ENCODE measurements at regions not wholly inside any gene's neighbourhood (a gene's known extent, or its start where the extent isn't known, plus 50 kb on each side); places are given as distances from the start of the nearest gene placed in this dataset.

DNA sequence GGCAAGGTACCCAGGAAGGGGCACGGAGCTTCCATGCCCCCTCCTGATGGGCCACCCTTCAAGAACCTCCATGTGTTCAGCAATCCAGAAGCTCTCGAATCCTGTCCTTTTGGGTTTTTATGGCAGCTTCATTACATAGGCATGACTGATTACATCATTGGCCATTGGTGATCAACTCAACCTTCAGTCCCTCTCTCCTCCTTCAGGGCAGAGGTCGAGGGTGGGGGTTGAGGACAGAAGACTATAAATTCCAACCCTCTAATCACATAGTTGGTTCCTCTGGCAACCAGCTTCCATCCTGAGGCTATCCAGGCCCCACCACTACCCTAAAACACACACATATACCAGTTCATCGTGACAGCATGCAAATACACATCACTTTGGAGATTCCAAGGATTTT lies 135.7 kb downstream of the ZNF281 start:
- no peaks in the 10 kb centered on the region for H4K20me1 ChIP-seq (ENCODE audit: insufficient read depth)
- H3K9me3 ChIP-seq (ENCODE audit: low read length), result no peaks in the 10 kb centered on the region
- H3K4me3 ChIP-seq (ENCODE audit: low read length), result no peak overlapping the region
- no peaks in the 10 kb centered on the region for H3K36me3 ChIP-seq (ENCODE audit: insufficient read depth, low read length)
- no peaks in the 10 kb centered on the region for H3K9me2 ChIP-seq (ENCODE audit: insufficient read depth, low read length)
- no peak overlapping the region for H3K27ac ChIP-seq (ENCODE audit: low read length)
- TF ChIP-seq, protein P1, sequence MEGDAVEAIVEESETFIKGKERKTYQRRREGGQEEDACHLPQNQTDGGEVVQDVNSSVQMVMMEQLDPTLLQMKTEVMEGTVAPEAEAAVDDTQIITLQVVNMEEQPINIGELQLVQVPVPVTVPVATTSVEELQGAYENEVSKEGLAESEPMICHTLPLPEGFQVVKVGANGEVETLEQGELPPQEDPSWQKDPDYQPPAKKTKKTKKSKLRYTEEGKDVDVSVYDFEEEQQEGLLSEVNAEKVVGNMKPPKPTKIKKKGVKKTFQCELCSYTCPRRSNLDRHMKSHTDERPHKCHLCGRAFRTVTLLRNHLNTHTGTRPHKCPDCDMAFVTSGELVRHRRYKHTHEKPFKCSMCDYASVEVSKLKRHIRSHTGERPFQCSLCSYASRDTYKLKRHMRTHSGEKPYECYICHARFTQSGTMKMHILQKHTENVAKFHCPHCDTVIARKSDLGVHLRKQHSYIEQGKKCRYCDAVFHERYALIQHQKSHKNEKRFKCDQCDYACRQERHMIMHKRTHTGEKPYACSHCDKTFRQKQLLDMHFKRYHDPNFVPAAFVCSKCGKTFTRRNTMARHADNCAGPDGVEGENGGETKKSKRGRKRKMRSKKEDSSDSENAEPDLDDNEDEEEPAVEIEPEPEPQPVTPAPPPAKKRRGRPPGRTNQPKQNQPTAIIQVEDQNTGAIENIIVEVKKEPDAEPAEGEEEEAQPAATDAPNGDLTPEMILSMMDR (IDR thresholded peaks at IDR 0.05; ENCODE audit: poor library complexity, severe bottlenecking), result no peak
- no peak overlapping the region for H3K9ac ChIP-seq (ENCODE audit: low read length)
- H3K79me2 ChIP-seq (replicated peaks; ENCODE audit: insufficient read depth, low read length), result no peaks in the 10 kb centered on the region
- H3F3A ChIP-seq (ENCODE audit: insufficient read depth, low read length, poor library complexity, severe bottlenecking), result no peaks in the 10 kb centered on the region
- no peaks in the 10 kb centered on the region for H3K27me3 ChIP-seq (ENCODE audit: insufficient read depth, low read depth, low read length)
- H2AFZ ChIP-seq (ENCODE audit: low read depth, low read length), result no peak overlapping the region
- H3K4me2 ChIP-seq (ENCODE audit: low read length), result no peak overlapping the region

DNA sequence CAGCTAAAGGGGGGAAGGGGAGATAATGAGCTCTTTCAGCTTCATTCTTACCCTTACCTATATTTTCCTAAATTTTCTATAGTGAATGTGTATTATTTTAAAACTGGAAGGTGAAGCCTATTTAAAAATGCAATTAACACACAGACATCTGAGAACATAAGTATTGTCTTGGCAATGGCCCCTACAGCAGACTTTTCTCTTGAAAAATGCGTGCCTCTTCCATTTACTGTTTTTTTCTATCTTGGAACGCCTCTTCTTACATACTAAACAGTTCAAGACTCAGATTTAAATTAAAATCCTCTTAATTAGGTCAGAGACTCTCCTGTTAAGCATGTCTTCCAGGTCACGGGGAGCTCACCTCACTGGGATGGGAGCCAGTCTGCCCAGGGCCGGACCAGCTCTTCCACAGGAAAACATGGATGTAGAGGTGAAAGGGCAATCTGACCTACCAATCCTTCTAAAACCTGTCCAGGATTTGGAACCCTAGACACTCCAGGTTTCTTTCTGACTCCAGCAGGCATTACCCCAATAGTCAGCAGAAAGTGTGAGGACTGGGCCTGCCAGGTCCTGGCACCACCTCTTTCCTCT lies 137.3 kb downstream of the ZNF281 start:
- Histone ChIP-seq H3F3A (ENCODE audit: insufficient read depth, low read length, poor library complexity, severe bottlenecking) (no peaks in the 10 kb centered on the region), H3K9me3 (ENCODE audit: low read length) (no peaks in the 10 kb centered on the region), H3K9ac (ENCODE audit: low read length) (no peak overlapping the region), H3K4me2 (ENCODE audit: low read length) (no peak overlapping the region), H3K9me2 (ENCODE audit: insufficient read depth, low read length) (no peaks in the 10 kb centered on the region), H3K4me3 (ENCODE audit: low read length) (no peak overlapping the region), H3K27ac (ENCODE audit: low read length) (no peak overlapping the region), H3K36me3 (ENCODE audit: insufficient read depth, low read length) (no peaks in the 10 kb centered on the region), H3K79me2 (replicated peaks; ENCODE audit: insufficient read depth, low read length) (no peaks in the 10 kb centered on the region), H4K20me1 (ENCODE audit: insufficient read depth) (no peaks in the 10 kb centered on the region), H2AFZ (ENCODE audit: low read depth, low read length) (no peak overlapping the region), H3K27me3 (ENCODE audit: insufficient read depth, low read depth, low read length) (no peaks in the 10 kb centered on the region)
- TF ChIP-seq RAD21 (conservative IDR thresholded peaks at IDR 0.05), result no peak
- TF ChIP-seq, protein P1 (IDR thresholded peaks at IDR 0.05; ENCODE audit: poor library complexity, severe bottlenecking), result no peak
- TF ChIP-seq MXI1 (conservative IDR thresholded peaks at IDR 0.05; ENCODE audit: poor library complexity, severe bottlenecking), result no peak
- TF ChIP-seq TAF1 (IDR thresholded peaks at IDR 0.05; ENCODE audit: low read depth), result no peak
- no peak for TF ChIP-seq POLR2AphosphoS5 (IDR thresholded peaks at IDR 0.05)
- TF ChIP-seq, protein P2, sequence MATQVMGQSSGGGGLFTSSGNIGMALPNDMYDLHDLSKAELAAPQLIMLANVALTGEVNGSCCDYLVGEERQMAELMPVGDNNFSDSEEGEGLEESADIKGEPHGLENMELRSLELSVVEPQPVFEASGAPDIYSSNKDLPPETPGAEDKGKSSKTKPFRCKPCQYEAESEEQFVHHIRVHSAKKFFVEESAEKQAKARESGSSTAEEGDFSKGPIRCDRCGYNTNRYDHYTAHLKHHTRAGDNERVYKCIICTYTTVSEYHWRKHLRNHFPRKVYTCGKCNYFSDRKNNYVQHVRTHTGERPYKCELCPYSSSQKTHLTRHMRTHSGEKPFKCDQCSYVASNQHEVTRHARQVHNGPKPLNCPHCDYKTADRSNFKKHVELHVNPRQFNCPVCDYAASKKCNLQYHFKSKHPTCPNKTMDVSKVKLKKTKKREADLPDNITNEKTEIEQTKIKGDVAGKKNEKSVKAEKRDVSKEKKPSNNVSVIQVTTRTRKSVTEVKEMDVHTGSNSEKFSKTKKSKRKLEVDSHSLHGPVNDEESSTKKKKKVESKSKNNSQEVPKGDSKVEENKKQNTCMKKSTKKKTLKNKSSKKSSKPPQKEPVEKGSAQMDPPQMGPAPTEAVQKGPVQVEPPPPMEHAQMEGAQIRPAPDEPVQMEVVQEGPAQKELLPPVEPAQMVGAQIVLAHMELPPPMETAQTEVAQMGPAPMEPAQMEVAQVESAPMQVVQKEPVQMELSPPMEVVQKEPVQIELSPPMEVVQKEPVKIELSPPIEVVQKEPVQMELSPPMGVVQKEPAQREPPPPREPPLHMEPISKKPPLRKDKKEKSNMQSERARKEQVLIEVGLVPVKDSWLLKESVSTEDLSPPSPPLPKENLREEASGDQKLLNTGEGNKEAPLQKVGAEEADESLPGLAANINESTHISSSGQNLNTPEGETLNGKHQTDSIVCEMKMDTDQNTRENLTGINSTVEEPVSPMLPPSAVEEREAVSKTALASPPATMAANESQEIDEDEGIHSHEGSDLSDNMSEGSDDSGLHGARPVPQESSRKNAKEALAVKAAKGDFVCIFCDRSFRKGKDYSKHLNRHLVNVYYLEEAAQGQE (IDR thresholded peaks at IDR 0.05; ENCODE audit: borderline replicate concordance), result no peak
- no peak for TF ChIP-seq SMC3 (conservative IDR thresholded peaks at IDR 0.05; ENCODE audit: poor library complexity)
- TF ChIP-seq EZH2 (IDR thresholded peaks at IDR 0.05; ENCODE audit: borderline replicate concordance, insufficient read depth, low read length, poor library complexity, severe bottlenecking), result no peak
- no peak for TF ChIP-seq EP300 (conservative IDR thresholded peaks at IDR 0.05; ENCODE audit: poor library complexity, severe bottlenecking)

Data from neural cell (in vitro differentiated cells).